Endothelial cell of umbilical vein (primary cell): ENCODE measurements at regions not wholly inside any gene's neighbourhood (a gene's known extent, or its start where the extent isn't known, plus 50 kb on each side); places are given as distances from the start of the nearest gene placed in this dataset.

Experiments used
- BruUV-seq: library from RNA; stranded (reverse); fragments of 400-500 nt; replicated peaks from 2 replicates; lab custom pipeline; 2021; lab: Mats Ljungman, UMichigan
- CTCF ChIA-PET: fragments of 300-600, 350-600 bp; sonication (Branson Sonifier 250); formaldehyde crosslinking; loops from one replicate; lab custom pipeline; 2021; ENCODE audit warnings: antibody characterized with exemption, inconsistent platforms; lab: Charles Lee
- POLR2A ChIA-PET: fragments of 300-600, 350-600 bp; sonication (Branson Sonifier 250); formaldehyde crosslinking; loops from one replicate; lab custom pipeline; 2021; ENCODE audit warnings: antibody characterized with exemption, inconsistent platforms; lab: Charles Lee
- DNase-seq: peaks from one replicate; pipeline ENCODE4 v3.0.0-alpha.2; 2011; ENCODE audit warnings: low read depth, low spot score
- FAIRE-seq: peaks from 2 replicates; lab custom pipeline; 2011; peaks lifted over from hg19 to GRCh38; lab: Jason Lieb, UNC
- H2AFZ ChIP-seq: 2 replicates; pipeline ENCODE4 v1.6.0; 2012; ENCODE audit warnings: low read depth, low read length, control low read depth, inconsistent platforms
- H3K27ac ChIP-seq: 2 replicates; pipeline ENCODE4 v1.5.1; 2011; ENCODE audit warnings: low read depth, mild to moderate bottlenecking, control low read depth, low read length, moderate library complexity; ENCODE audit not compliant: insufficient read depth
- H3K27me3 ChIP-seq, 2 experiments: 2 replicates each; pipeline versions ENCODE4 v1.6.0 to v1.6.1; 2011; ENCODE audit warnings: low read length in 2 of 2, mixed read lengths in 1 of 2; ENCODE audit not compliant: control insufficient read depth in 2 of 2, insufficient read depth in 2 of 2
- H3K36me3 ChIP-seq, 2 experiments: 2 replicates in 1 of 2; 3 replicates in 1 of 2; pipeline ENCODE4 v1.5.1; 2011; ENCODE audit warnings: low read length in 2 of 2, mild to moderate bottlenecking in 1 of 2, moderate library complexity in 1 of 2; ENCODE audit not compliant: control insufficient read depth in 2 of 2, insufficient read depth in 2 of 2; ENCODE audit errors: extremely low read depth in 1 of 2
- H3K4me1 ChIP-seq: 3 replicates; pipeline ENCODE4 v1.5.1; 2011; ENCODE audit warnings: mild to moderate bottlenecking, low read length; ENCODE audit not compliant: control insufficient read depth, insufficient read depth; ENCODE audit errors: extremely low read depth
- H3K4me2 ChIP-seq: 2 replicates; pipeline ENCODE4 v1.6.1; 2011; ENCODE audit warnings: low read length, control low read depth, mixed read lengths; ENCODE audit not compliant: insufficient read depth
- H3K4me3 ChIP-seq, 3 experiments: fragments of 200-600 bp in 1 of 3; sonication (generic), shearing (Covaris generic) in 1 of 3; replicated peaks in 1 of 3; 2 replicates each; pipeline ENCODE4 v1.5.1; 2011 to 2016; ENCODE audit warnings: control low read depth in 3 of 3, low read length in 3 of 3, mild to moderate bottlenecking in 2 of 3, inconsistent platforms in 1 of 3, low read depth in 1 of 3, moderate library complexity in 1 of 3; ENCODE audit not compliant: insufficient read depth in 1 of 3
- H3K79me2 ChIP-seq: 2 replicates; pipeline ENCODE4 v1.6.0; 2012; ENCODE audit warnings: low read length, inconsistent platforms; ENCODE audit not compliant: control insufficient read depth, insufficient read depth
- H3K9ac ChIP-seq: replicated peaks from 2 replicates; pipeline ENCODE3; 2011; ENCODE audit warnings: low read length, control low read depth; ENCODE audit not compliant: insufficient read depth; ENCODE audit errors: extremely low read depth
- H3K9me1 ChIP-seq: replicated peaks from 3 replicates; pipeline ENCODE4 v1.6.0; 2011; ENCODE audit warnings: mild to moderate bottlenecking, low read length; ENCODE audit not compliant: control insufficient read depth, insufficient read depth; ENCODE audit errors: extremely low read depth
- H3K9me3 ChIP-seq: replicated peaks from 2 replicates; pipeline ENCODE4 v1.5.1; 2012; ENCODE audit warnings: low read length, inconsistent platforms; ENCODE audit not compliant: control insufficient read depth, insufficient read depth
- H4K20me1 ChIP-seq: replicated peaks from 2 replicates; pipeline ENCODE3; 2011; ENCODE audit warnings: mild to moderate bottlenecking, low read length; ENCODE audit not compliant: control insufficient read depth, insufficient read depth; ENCODE audit errors: extremely low read depth
- CTCF ChIP-seq, 2 donors: IDR thresholded peaks; 1 replicate in 1 of 2; 2 replicates in 1 of 2; pipeline ENCODE4 v1.5.1; 2011; ENCODE audit warnings: low read length in 2 of 2, mild to moderate bottlenecking in 2 of 2, moderate library complexity in 2 of 2, control low read depth in 1 of 2, inconsistent platforms in 1 of 2, low read depth in 1 of 2; ENCODE audit not compliant: insufficient read depth in 1 of 2; ENCODE audit errors: extremely low read depth in 1 of 2
- EZH2 ChIP-seq: IDR thresholded peaks from 2 replicates; pipeline ENCODE4 v1.6.1; 2012; ENCODE audit warnings: borderline replicate concordance, low read depth, mild to moderate bottlenecking, moderate library complexity, low read length, inconsistent platforms; ENCODE audit not compliant: severe bottlenecking
- FOS ChIP-seq: IDR thresholded peaks from 2 replicates; pipeline ENCODE4 v1.6.1; 2011; ENCODE audit warnings: mild to moderate bottlenecking, low read length, moderate library complexity, borderline replicate concordance; ENCODE audit not compliant: insufficient read depth
- GATA2 ChIP-seq: IDR thresholded peaks from 2 replicates; pipeline ENCODE4 v1.7.0; 2011; ENCODE audit warnings: low read depth, mild to moderate bottlenecking, moderate library complexity, mixed read lengths, low read length; ENCODE audit not compliant: insufficient read length, insufficient read depth
- JUN ChIP-seq: IDR thresholded peaks from 2 replicates; pipeline ENCODE4 v1.6.1; 2011; ENCODE audit warnings: borderline replicate concordance, low read depth; ENCODE audit not compliant: insufficient read length, insufficient read depth
- MAX ChIP-seq: IDR thresholded peaks from 2 replicates; pipeline ENCODE4 v1.6.1; 2011; ENCODE audit not compliant: insufficient read depth, insufficient read length
- MYC ChIP-seq: IDR thresholded peaks from one replicate; pipeline ENCODE4 v1.6.1; 2011; ENCODE audit warnings: mild to moderate bottlenecking, low read depth, low read length
- POLR2A ChIP-seq: IDR thresholded peaks from 2 replicates; pipeline ENCODE4 v1.6.1; 2012; ENCODE audit warnings: low read depth, mild to moderate bottlenecking, control low read depth, low read length
- POLR2AphosphoS5 ChIP-seq: IDR thresholded peaks from 2 replicates; pipeline ENCODE4 v1.6.1; 2012; ENCODE audit warnings: low read depth, mild to moderate bottlenecking, control low read depth, low read length, moderate library complexity; ENCODE audit not compliant: insufficient read depth
- dilution Hi-C: fragments of 300-500 bp; cut with MboI; formaldehyde crosslinking; loops from one replicate; pipeline ENCODE4 v1.15.0; 2019; ENCODE audit warnings: low sequenced_read_pairs; ENCODE audit not compliant: extremely low pct_ligation_motif_present
- intact Hi-C: fragments of 100-400 bp; cut with micrococcal nuclease; formaldehyde crosslinking; loops from one replicate; pipeline ENCODE4 v1.10.0; 2022

GRCh38 chr13:74424455-74424854 is 290.3 kb upstream of the KLF12 start:
- no peak for DNase-seq
- no peak overlapping the region for H3K27ac ChIP-seq
- no peak overlapping the region for H3K9ac ChIP-seq
- intact Hi-C loops, result no loop called here
- H4K20me1 ChIP-seq, result no peaks in the 10 kb centered on the region
- no peaks in the 10 kb centered on the region for H3K36me3 ChIP-seq
- no peaks in the 10 kb centered on the region for H3K9me1 ChIP-seq
- TF ChIP-seq MYC, result no peak
- TF ChIP-seq POLR2A, result no peak
- no peak for TF ChIP-seq GATA2
- no peak for TF ChIP-seq JUN
- TF ChIP-seq MAX, result no peak
- TF ChIP-seq POLR2AphosphoS5, result no peak
- TF ChIP-seq EZH2, result no peak
- no peak for TF ChIP-seq CTCF (IDR thresholded peaks at IDR 0.05; ENCODE audit: extremely low read depth in 1 of 2, insufficient read depth in 1 of 2, low read depth in 1 of 2, low read length in 2 of 2)
- TF ChIP-seq FOS, result no peak
- peaks cover 0 to 3% of the 10 kb centered on the region in 2 experiments for H3K27me3 ChIP-seq
- POLR2A ChIA-PET, result no interaction called here
- FAIRE-seq, result no peak
- no TSS peak for BruUV-seq
- dilution Hi-C loops, result no loop called here
- H2AFZ ChIP-seq, result no peak overlapping the region
- CTCF ChIA-PET, result no interaction called here
- H3K79me2 ChIP-seq, result no peaks in the 10 kb centered on the region
- H3K4me3 ChIP-seq, result no peak overlapping the region
- no peak overlapping the region for H3K4me2 ChIP-seq
- no peaks in the 10 kb centered on the region for H3K4me1 ChIP-seq
- H3K9me3 ChIP-seq, result no peaks in the 10 kb centered on the region
